HFFc6 (cell line): ENCODE measurements at regions not wholly inside any gene's neighbourhood (a gene's known extent, or its start where the extent isn't known, plus 50 kb on each side); places are given as distances from the start of the nearest gene placed in this dataset.

Experiments
- DNase-seq: peaks from one replicate; pipeline ENCODE4 v3.0.0-alpha.2; 2018
- H3K27ac Mint-ChIP-seq: 2 replicates; pipeline ENCODE4 v1.8.0; 2020; ENCODE audit warnings: mild to moderate bottlenecking, mixed read lengths
- H3K27me3 Mint-ChIP-seq: 2 replicates; pipeline ENCODE4 v1.8.0; 2021; ENCODE audit warnings: mild to moderate bottlenecking, moderate library complexity, mixed read lengths; ENCODE audit not compliant: insufficient read depth
- H3K36me3 Mint-ChIP-seq: 2 replicates; pipeline ENCODE4 v1.8.0; 2021; ENCODE audit warnings: low read depth, mixed read lengths
- H3K4me1 Mint-ChIP-seq: 2 replicates; pipeline ENCODE4 v1.8.0; 2020; ENCODE audit warnings: low read depth, mixed read lengths
- H3K4me3 Mint-ChIP-seq: 2 replicates; pipeline ENCODE4 v1.8.0; 2020; ENCODE audit warnings: mild to moderate bottlenecking, moderate library complexity, mixed read lengths
- H3K9me3 Mint-ChIP-seq: 2 replicates; pipeline ENCODE4 v1.8.0; 2020; ENCODE audit warnings: mild to moderate bottlenecking, mixed read lengths
- TF ChIP-seq, protein P1 (sequence below): fragments of 200-600 bp; sonication (generic); IDR thresholded peaks from 2 replicates; pipeline ENCODE4 v1.5.0; 2021; ENCODE audit warnings: antibody characterized with exemption, mild to moderate bottlenecking

DNA sequence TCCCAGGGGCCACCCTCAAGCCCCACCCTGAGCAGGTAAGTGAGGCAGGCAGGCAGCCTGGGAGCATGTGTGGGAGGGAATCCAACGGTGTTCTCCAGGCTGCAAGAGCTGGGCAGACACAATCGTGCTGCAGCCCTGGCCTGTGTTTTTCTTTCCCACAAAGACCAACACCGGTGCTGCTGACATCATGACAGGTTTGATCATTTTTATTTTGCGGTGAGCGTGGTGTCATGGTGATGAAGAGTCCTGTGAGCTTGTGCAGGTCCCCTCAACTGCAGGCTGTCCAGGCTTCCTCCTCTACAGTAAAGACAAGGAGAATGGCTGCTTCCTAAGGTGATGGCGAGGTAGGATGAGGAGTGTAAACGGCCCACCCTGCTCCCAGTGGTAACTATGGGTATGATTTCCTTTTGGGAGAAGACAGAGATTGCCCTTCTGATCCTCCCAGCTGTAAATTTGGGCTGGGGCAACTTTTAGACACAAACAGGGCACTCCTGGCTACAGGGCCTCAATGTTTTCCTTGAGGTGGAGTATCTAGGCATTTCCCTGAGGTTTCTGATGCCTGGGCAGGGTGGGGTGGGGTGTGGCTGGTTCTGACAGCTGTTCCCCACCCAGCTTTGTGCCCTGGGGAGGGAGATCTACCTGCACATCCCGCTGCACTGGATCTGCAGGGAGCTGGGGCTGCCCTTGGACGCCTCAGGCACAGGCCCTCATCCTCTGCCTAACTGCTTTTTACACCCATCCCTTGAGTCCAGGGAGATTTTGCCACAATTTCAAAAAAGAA is 109.1 kb downstream of the VCPKMT start:
- no peak overlapping the region for H3K27ac Mint-ChIP-seq
- no peak overlapping the region for H3K4me3 Mint-ChIP-seq
- H3K36me3 Mint-ChIP-seq, result no peaks in the 10 kb centered on the region
- H3K9me3 Mint-ChIP-seq, result no peaks in the 10 kb centered on the region
- TF ChIP-seq, protein P1, sequence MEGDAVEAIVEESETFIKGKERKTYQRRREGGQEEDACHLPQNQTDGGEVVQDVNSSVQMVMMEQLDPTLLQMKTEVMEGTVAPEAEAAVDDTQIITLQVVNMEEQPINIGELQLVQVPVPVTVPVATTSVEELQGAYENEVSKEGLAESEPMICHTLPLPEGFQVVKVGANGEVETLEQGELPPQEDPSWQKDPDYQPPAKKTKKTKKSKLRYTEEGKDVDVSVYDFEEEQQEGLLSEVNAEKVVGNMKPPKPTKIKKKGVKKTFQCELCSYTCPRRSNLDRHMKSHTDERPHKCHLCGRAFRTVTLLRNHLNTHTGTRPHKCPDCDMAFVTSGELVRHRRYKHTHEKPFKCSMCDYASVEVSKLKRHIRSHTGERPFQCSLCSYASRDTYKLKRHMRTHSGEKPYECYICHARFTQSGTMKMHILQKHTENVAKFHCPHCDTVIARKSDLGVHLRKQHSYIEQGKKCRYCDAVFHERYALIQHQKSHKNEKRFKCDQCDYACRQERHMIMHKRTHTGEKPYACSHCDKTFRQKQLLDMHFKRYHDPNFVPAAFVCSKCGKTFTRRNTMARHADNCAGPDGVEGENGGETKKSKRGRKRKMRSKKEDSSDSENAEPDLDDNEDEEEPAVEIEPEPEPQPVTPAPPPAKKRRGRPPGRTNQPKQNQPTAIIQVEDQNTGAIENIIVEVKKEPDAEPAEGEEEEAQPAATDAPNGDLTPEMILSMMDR, result peak; percentile 16; the same call in 1 of the 2 replicates
- DNase-seq, result no peak
- no peaks in the 10 kb centered on the region; the same call in 1 of the 2 replicates for H3K27me3 Mint-ChIP-seq
- H3K4me1 Mint-ChIP-seq, result peaks cover 47% of the 10 kb centered on the region

DNA sequence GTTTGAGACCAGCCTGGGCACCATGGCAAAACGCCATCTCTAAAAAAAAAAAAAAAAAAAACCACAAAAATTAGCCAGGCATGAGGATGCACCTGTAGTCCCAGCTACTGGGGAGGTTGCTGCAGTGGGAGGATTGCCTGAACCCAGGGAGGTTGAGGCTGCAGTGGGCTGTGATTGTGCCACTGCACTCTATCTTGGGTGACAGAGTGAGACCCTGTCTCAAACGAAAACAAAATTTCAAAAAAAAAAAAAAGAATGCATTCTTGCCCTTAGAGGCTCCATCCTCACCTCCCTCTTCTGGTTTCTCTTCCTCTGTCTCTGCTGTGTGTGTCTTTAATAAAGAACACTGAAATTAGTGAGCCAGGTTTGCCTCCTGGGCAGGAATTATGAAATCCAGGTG is 107.8 kb downstream of the VCPKMT start:
- H3K36me3 Mint-ChIP-seq, result no peaks in the 10 kb centered on the region
- peaks cover 47% of the 10 kb centered on the region for H3K4me1 Mint-ChIP-seq
- no peak overlapping the region for H3K4me3 Mint-ChIP-seq
- no peaks in the 10 kb centered on the region; the same call in none of the 2 replicates for H3K27me3 Mint-ChIP-seq
- DNase-seq, result no peak
- TF ChIP-seq, protein P1, result no peak
- H3K9me3 Mint-ChIP-seq, result no peaks in the 10 kb centered on the region
- H3K27ac Mint-ChIP-seq, result peak overlapping the region; percentile 58; the same call in 1 of the 2 replicates

DNA sequence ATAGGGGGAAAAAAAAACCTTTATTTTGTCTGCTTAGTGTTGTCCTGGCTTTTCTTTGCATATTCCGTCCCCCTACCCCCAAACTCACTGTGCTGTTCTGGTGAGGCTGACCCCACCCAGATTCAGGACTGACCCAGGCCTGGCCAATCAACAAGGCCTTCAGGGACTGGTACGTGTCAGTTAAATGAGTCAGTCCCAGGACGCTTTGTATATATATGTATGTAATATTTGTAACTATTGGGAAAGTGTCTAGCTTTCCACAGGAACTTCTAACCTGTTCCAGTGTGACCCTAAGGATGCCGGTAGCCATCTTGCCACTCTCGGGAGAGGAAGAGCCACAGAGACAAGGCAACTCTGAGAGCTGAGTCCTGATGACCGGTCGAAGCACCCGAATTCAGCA is 107.4 kb downstream of the VCPKMT start:
- TF ChIP-seq, protein P1, result no peak
- no peaks in the 10 kb centered on the region for H3K36me3 Mint-ChIP-seq
- H3K4me3 Mint-ChIP-seq, result no peak overlapping the region
- no peaks in the 10 kb centered on the region for H3K9me3 Mint-ChIP-seq
- H3K27ac Mint-ChIP-seq, result peak overlapping the region; percentile 58
- no peak for DNase-seq
- no peaks in the 10 kb centered on the region; the same call in none of the 2 replicates for H3K27me3 Mint-ChIP-seq
- H3K4me1 Mint-ChIP-seq, result peaks cover 47% of the 10 kb centered on the region

DNA sequence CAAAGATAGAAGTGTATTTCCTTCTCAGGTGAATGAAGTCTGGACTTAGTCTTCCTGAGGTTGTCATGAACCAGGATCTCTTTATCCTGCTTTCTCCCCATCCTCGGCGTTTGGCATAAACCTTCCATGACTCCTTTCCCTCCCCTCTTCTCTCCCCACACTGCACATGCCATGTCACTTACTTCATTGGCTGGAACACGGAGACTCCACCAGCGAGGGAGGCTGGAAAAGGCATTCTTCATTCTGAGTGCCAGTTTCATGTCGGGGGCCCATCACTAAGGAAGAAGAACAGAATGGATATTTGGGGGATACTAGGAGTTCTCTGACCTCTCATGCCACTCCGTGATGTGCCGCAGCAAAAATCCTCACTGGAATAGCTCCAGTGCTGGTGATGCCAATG is 105.6 kb downstream of the VCPKMT start:
- Mint-ChIP-seq H3K9me3 (no peaks in the 10 kb centered on the region), H3K36me3 (no peaks in the 10 kb centered on the region), H3K4me1 (peaks cover 53% of the 10 kb centered on the region), H3K27me3 (no peaks in the 10 kb centered on the region; the same call in none of the 2 replicates), H3K4me3 (no peak overlapping the region; the same call in 1 of the 2 replicates), H3K27ac (peak overlapping the region; percentile 24)
- TF ChIP-seq, protein P1, result no peak
- DNase-seq, result no peak

DNA sequence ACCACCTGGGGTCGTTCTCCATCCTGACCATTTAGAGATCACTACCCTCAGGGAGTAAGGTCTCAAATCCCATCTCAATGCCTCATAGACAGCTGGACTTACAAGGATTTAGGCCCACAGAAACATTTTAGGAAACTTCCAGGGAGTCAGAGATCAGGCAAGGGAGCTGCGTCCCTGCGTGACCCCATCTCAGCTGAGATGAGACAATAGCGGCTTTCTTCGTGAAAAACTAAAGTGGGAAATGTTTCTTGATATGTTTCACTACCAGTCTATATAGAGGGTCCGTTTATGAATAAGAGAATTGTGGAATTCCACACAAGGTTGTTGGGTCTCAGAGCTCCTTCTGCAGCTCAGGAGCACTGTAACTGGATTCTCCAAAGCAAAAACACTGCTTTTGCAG is 105.1 kb downstream of the VCPKMT start:
- Mint-ChIP-seq H3K4me3 (no peak overlapping the region), H3K27ac (no peak overlapping the region), H3K36me3 (no peaks in the 10 kb centered on the region), H3K9me3 (no peaks in the 10 kb centered on the region), H3K4me1 (peaks cover 49% of the 10 kb centered on the region), H3K27me3 (no peaks in the 10 kb centered on the region; the same call in none of the 2 replicates)
- DNase-seq, result no peak
- TF ChIP-seq, protein P1, result no peak
